ENCODE measurements at regions not wholly inside any gene's neighbourhood (a gene's known extent, or its start where the extent isn't known, plus 50 kb on each side); places are given as distances from the start of the nearest gene placed in this dataset.
"Not testable (repeated sequence)": the region's sequence is repeated elsewhere in the genome, so short reads cannot be mapped to it uniquely, and the experiment has no call there.

GRCh38 chr1:121052081-121052660, 132.0 kb downstream of the FAM72B start:
- peak; percentile 26 for DNase-seq

GRCh38 chr1:121054928-121055327, 129.2 kb downstream of the FAM72B start:
- DNase-seq, result not testable (repeated sequence)

GRCh38 chr1:121066925-121067324, 117.2 kb downstream of the FAM72B start:
- not testable (repeated sequence) for DNase-seq

GRCh38 chr1:121068738-121069499, 115.2 kb downstream of the FAM72B start:
- DNase-seq, result not testable (repeated sequence)

GRCh38 chr1:121073852-121074251, 110.3 kb downstream of the FAM72B start:
- not testable (repeated sequence) for DNase-seq

- DNase-seq, result not testable (repeated sequence)
Measured at GRCh38 chr1:121075254-121075805, 108.8 kb downstream of the FAM72B start.

- DNase-seq, result not testable (repeated sequence)
Measured at GRCh38 chr1:121076674-121077073, 107.5 kb downstream of the FAM72B start.

- not testable (repeated sequence) for DNase-seq
Measured at GRCh38 chr1:121079655-121080054, 104.5 kb downstream of the FAM72B start.

GRCh38 chr1:121080197-121080903, 103.8 kb downstream of the FAM72B start:
- DNase-seq, result peak; percentile 49

GRCh38 chr1:121080904-121081264, 103.3 kb downstream of the FAM72B start:
- DNase-seq, result not testable (repeated sequence)

GRCh38 chr1:121081625-121082199, 102.4 kb downstream of the FAM72B start:
- not testable (repeated sequence) for DNase-seq

GRCh38 chr1:121082995-121083394, 101.1 kb downstream of the FAM72B start:
- DNase-seq, result not testable (repeated sequence)

GRCh38 chr1:121086249-121086648, 97.9 kb downstream of the FAM72B start:
- DNase-seq, result peak; percentile 31

GRCh38 chr1:121087221-121087620, 96.9 kb downstream of the FAM72B start:
- DNase-seq, result not testable (repeated sequence)

GRCh38 chr1:121088568-121088967, 95.6 kb downstream of the FAM72B start:
- DNase-seq, result not testable (repeated sequence)

GRCh38 chr1:121092329-121092968, 91.7 kb downstream of the FAM72B start:
- not testable (repeated sequence) for DNase-seq

GRCh38 chr1:121095014-121095413, 89.1 kb downstream of the FAM72B start:
- DNase-seq, result not testable (repeated sequence)

GRCh38 chr1:121097127-121097866, 86.8 kb downstream of the FAM72B start:
- peak; percentile 90 for DNase-seq

- DNase-seq, result peak; percentile 25
Measured at GRCh38 chr1:121097867-121098215, 86.3 kb downstream of the FAM72B start.

GRCh38 chr1:121109025-121109424, 75.1 kb downstream of the FAM72B start:
- not testable (repeated sequence) for DNase-seq

GRCh38 chr1:121116522-121117297, 67.4 kb downstream of the FAM72B start:
- not testable (repeated sequence) for DNase-seq
